Hepatocyte (in vitro differentiated cells): ENCODE measurements at regions not wholly inside any gene's neighbourhood (a gene's known extent, or its start where the extent isn't known, plus 50 kb on each side); places are given as distances from the start of the nearest gene placed in this dataset.

Source experiments
- DNase-seq: peaks from one replicate; pipeline ENCODE4 v3.0.0-alpha.2; 2016; ENCODE audit warnings: low spot score
- H2AFZ ChIP-seq: fragments of 200-600 bp; sonication (generic); 2 replicates; pipeline ENCODE4 v1.6.0; 2016; ENCODE audit warnings: antibody characterized with exemption, mild to moderate bottlenecking
- H3K27ac ChIP-seq: fragments of 200-600 bp; sonication (generic); 2 replicates; pipeline ENCODE4 v1.5.1; 2016; ENCODE audit warnings: mild to moderate bottlenecking
- H3K27me3 ChIP-seq: fragments of 200-600 bp; sonication (generic); 2 replicates; pipeline ENCODE4 v1.6.1; 2016
- H3K36me3 ChIP-seq: fragments of 200-600 bp; sonication (generic); replicated peaks from 2 replicates; pipeline ENCODE4 v1.5.1; 2016; ENCODE audit warnings: low read depth; ENCODE audit not compliant: insufficient read depth
- H3K4me1 ChIP-seq: fragments of 200-600 bp; sonication (generic); 2 replicates; pipeline ENCODE4 v1.5.1; 2016; ENCODE audit warnings: mild to moderate bottlenecking, moderate library complexity; ENCODE audit not compliant: insufficient read depth
- H3K4me2 ChIP-seq: fragments of 200-600 bp; sonication (generic); 2 replicates; pipeline ENCODE4 v1.6.0; 2016
- H3K4me3 ChIP-seq: fragments of 200-600 bp; sonication (generic); 2 replicates; pipeline ENCODE4 v1.5.1; 2016; ENCODE audit warnings: mild to moderate bottlenecking
- H3K79me2 ChIP-seq: fragments of 200-600 bp; sonication (generic); 2 replicates; pipeline ENCODE4 v1.6.0; 2017; ENCODE audit warnings: mild to moderate bottlenecking
- H3K9me2 ChIP-seq: fragments of 200-600 bp; sonication (generic); replicated peaks from 2 replicates; pipeline ENCODE4 v1.6.0; 2017; ENCODE audit warnings: mild to moderate bottlenecking; ENCODE audit not compliant: insufficient read depth
- H3K9me3 ChIP-seq: fragments of 200-600 bp; sonication (generic); 2 replicates; pipeline ENCODE4 v1.5.1; 2016; ENCODE audit warnings: low read depth, mild to moderate bottlenecking
- H4K20me1 ChIP-seq: fragments of 200-600 bp; sonication (generic); 2 replicates; pipeline ENCODE4 v1.6.0; 2016; ENCODE audit warnings: mild to moderate bottlenecking; ENCODE audit not compliant: insufficient read depth, poor library complexity, severe bottlenecking
- CTCF ChIP-seq: fragments of 200-600 bp; sonication (generic); IDR thresholded peaks from 2 replicates; pipeline ENCODE4 v1.5.1; 2016; ENCODE audit warnings: antibody characterized with exemption, mild to moderate bottlenecking; ENCODE audit not compliant: poor library complexity
- EZH2 ChIP-seq: fragments of 200-600 bp; sonication (generic); IDR thresholded peaks from 2 replicates; pipeline ENCODE4 v1.6.1; 2016; ENCODE audit warnings: antibody characterized with exemption, mild to moderate bottlenecking, borderline replicate concordance
- EZH2phosphoT487 ChIP-seq: fragments of 200-600 bp; sonication (generic); IDR thresholded peaks from one replicate; pipeline ENCODE4 v1.6.1; 2018; ENCODE audit warnings: antibody characterized with exemption, mild to moderate bottlenecking, low read depth, moderate library complexity; ENCODE audit not compliant: unreplicated experiment, severe bottlenecking
- WGBS: methylation state at CpG from one replicate; pipeline ENCODE4 v1.1.6; 2016; ENCODE audit warnings: low lambda C conversion rate; ENCODE audit errors: missing lambda C conversion rate; 5-methylcytosine and 5-hydroxymethylcytosine counted together

- H3K27me3 ChIP-seq: no peaks in the 10 kb centered on the region
- H3K4me1 ChIP-seq: no peaks in the 10 kb centered on the region
- H3K36me3 ChIP-seq: no peaks in the 10 kb centered on the region
- H3K27ac ChIP-seq: no peak overlapping the region
- no peaks in the 10 kb centered on the region for H3K9me3 ChIP-seq
- no peaks in the 10 kb centered on the region for H4K20me1 ChIP-seq
- no peak for TF ChIP-seq CTCF
- no peak for TF ChIP-seq EZH2
- TF ChIP-seq EZH2phosphoT487: no peak
- no peaks in the 10 kb centered on the region for H3K9me2 ChIP-seq
- no peak overlapping the region for H2AFZ ChIP-seq
- 63% methylated on average over 2 of the region's 2 CpGs for WGBS
- H3K4me2 ChIP-seq: no peak overlapping the region
- H3K79me2 ChIP-seq: no peaks in the 10 kb centered on the region
- no peak overlapping the region for H3K4me3 ChIP-seq
- no peak for DNase-seq
Measured at GRCh38 chr15:36358523-36358922, 220.9 kb upstream of the CDIN1 start.

- Histone ChIP-seq H3K4me2 (no peak overlapping the region), H3K27ac (no peak overlapping the region), H3K9me2 (no peaks in the 10 kb centered on the region), H3K27me3 (no peaks in the 10 kb centered on the region), H4K20me1 (no peaks in the 10 kb centered on the region), H3K36me3 (no peaks in the 10 kb centered on the region), H3K79me2 (no peaks in the 10 kb centered on the region), H3K4me3 (no peak overlapping the region), H3K9me3 (no peaks in the 10 kb centered on the region), H3K4me1 (no peaks in the 10 kb centered on the region), H2AFZ (no peak overlapping the region)
- 75% methylated on average over 4 of the region's 4 CpGs for WGBS
- TF ChIP-seq EZH2phosphoT487: no peak
- no peak for TF ChIP-seq EZH2
- no peak for TF ChIP-seq CTCF
- DNase-seq: no peak
Measured at GRCh38 chr15:36359286-36359685, 220.1 kb upstream of the CDIN1 start.

- no peak overlapping the region for H3K27ac ChIP-seq
- no peak overlapping the region for H3K4me3 ChIP-seq
- no peaks in the 10 kb centered on the region for H3K4me1 ChIP-seq
- WGBS: 85% methylated on average over 5 of the region's 5 CpGs
- no peaks in the 10 kb centered on the region for H4K20me1 ChIP-seq
- no peak for DNase-seq
- no peak overlapping the region for H2AFZ ChIP-seq
- TF ChIP-seq CTCF (no peak), EZH2 (no peak), EZH2phosphoT487 (no peak)
- H3K4me2 ChIP-seq: no peak overlapping the region
- H3K9me3 ChIP-seq: no peaks in the 10 kb centered on the region
- H3K79me2 ChIP-seq: no peaks in the 10 kb centered on the region
- no peaks in the 10 kb centered on the region for H3K27me3 ChIP-seq
- no peaks in the 10 kb centered on the region for H3K9me2 ChIP-seq
- H3K36me3 ChIP-seq: no peaks in the 10 kb centered on the region
Measured at GRCh38 chr15:36361351-36361870, 218.0 kb upstream of the CDIN1 start.

- WGBS: 69% methylated on average over 7 of the region's 7 CpGs
- TF ChIP-seq EZH2phosphoT487 (no peak), CTCF (no peak), EZH2 (no peak)
- DNase-seq: no peak
- no peaks in the 10 kb centered on the region for H4K20me1 ChIP-seq
- H2AFZ ChIP-seq: no peak overlapping the region
- H3K9me2 ChIP-seq: no peaks in the 10 kb centered on the region
- no peaks in the 10 kb centered on the region for H3K36me3 ChIP-seq
- no peak overlapping the region for H3K4me2 ChIP-seq
- no peaks in the 10 kb centered on the region for H3K79me2 ChIP-seq
- H3K27me3 ChIP-seq: no peaks in the 10 kb centered on the region
- no peak overlapping the region for H3K4me3 ChIP-seq
- no peaks in the 10 kb centered on the region for H3K4me1 ChIP-seq
- H3K27ac ChIP-seq: no peak overlapping the region
- H3K9me3 ChIP-seq: no peaks in the 10 kb centered on the region
Measured at GRCh38 chr15:36362509-36362915, 216.9 kb upstream of the CDIN1 start.
